NCI-H2196 treated with DMSO at 0.1 percent for 48 hours (cell line): ENCODE measurements at regions not wholly inside any gene's neighbourhood (a gene's known extent, or its start where the extent isn't known, plus 50 kb on each side); places are given as distances from the start of the nearest gene placed in this dataset.

ENCODE experiments used
- DNase-seq: peaks from one replicate; lab custom pipeline; 2025; ENCODE audit not compliant: unreplicated experiment; lab: John Stamatoyannopoulos, UW

DNA sequence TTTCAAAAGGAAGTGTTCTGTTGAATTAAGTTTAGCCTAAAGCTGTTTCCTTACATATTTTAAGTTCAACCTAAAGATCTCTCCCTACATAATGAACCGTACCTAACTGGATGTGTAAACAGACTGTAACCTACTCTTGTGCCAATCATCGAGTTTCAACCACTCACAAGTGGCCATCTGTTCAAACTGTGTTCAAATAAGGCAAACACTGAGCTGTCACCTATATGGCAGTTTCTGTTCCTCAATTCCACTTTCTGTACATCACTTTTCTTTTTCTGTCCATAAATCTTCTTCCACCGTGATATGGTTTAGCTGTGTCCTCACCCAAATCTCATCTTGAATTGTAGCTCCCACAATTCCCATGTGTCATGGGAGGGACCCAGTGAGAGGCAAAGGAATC, 428.6 kb downstream of the HACE1 start:
- DNase-seq = no peak

DNA sequence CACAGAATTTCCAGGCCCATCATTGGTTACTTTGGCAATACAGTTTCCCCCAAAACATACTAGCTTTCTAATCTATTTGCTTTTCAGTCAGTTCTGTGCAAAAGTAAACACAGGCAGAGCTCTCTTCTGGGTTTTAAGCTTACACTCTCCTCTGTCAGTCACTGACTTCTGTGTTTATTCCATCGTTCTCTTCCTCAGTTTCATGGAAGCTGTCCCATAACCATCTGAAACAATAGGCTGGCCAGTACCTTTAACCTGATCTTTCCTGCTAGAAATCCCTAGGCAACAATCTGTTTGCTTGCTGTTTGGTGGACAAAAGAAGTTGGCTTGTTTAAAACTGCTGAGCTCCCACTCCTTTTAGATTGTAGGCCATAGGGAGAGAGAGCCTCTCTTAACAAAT, 431.5 kb downstream of the HACE1 start:
- DNase-seq = no peak

DNA sequence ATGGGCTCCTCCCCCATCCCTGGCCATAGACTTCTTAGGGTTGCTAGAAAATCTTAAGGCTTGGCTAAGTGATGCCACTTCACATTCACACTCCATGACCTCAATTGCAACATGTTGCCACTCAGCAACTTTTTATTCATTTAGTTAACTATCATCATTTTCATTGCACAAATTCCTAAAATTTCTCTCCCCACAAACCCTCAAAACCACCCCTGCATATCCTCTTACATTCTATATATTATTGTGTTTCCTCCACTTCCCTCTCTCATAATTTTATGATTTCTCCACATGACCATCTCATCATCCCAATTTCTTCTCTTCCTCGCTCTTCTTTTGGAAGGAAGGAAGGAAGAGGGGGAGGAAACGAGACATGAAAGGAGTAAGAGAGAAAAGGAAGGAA, 436.0 kb downstream of the HACE1 start:
- no peak for DNase-seq

DNA sequence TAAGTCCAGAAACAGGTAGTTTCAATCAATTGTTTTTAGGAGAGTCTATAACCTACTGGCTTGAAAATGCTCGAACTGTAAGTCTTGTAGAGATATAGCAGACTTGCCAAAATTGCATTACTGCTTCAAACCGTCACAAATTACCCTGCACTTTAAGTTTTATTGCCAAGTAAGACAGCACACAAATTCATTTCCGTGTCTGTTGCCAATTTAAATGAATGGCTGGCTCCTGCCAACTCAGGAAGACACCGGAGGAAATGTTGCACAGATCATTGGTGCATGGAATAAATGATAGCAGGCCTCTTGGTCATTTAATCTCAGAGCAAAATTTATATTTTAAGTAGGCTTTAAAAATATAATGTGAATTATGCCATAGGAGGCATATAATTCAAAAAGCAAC, 438.1 kb downstream of the HACE1 start:
- DNase-seq = no peak

DNA sequence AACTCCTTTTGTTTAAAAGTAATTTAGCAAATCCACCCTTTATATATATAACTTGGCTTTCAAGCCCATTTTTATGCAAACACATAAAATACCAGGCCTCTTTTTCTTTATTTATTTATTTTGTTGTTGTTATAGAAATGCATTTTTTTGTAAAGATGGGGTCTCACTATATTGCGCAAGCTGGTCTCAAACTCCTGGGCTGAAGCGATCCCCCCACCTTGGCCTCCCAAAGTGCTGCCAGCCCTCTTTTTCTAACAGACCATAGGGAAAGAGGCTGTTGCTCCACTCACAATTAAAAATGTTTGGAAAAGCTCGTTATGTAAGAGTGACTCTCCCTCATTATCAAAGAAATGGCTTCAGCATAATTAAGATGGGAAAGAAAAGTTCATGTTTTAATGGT, 440.9 kb downstream of the HACE1 start:
- DNase-seq = no peak

DNA sequence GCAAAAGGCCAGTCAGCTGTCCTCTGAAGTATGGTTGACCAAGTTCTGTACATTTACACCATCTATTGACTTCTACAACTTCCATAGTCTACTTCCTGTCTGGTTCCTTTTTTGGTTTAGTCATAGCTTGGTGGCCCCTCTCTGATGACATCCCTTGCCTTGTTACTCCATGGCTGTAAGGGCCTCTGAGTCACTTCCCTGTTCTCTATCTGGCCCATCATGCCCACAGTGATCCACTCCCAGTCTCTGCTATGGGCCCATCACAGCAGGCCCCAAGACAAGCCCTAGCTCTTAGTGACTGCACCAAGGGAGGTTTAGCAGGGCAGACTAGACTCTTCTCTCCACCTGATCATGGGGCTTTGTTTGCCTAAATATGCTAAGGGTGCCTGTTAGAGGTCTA, 441.6 kb downstream of the HACE1 start:
- no peak for DNase-seq

DNA sequence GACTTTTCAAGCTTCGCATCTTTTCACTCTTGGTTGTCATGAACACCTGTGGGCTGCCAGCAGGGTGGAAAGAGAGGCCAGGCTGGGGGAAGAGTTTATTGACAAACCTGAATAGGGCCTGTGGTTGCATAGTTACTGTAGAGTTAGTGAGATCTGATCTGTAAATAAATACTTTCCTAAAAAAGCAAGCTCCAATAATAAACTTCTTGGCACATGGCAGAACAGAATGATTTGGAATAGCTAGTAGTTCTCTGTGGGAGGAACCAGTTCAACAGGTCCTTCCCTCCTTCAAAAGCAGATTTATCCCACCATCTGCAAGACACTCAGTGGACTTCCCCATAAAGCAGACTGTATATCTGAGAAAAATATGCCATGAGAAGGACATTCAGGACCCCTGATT, 445.0 kb downstream of the HACE1 start:
- no peak for DNase-seq

DNA sequence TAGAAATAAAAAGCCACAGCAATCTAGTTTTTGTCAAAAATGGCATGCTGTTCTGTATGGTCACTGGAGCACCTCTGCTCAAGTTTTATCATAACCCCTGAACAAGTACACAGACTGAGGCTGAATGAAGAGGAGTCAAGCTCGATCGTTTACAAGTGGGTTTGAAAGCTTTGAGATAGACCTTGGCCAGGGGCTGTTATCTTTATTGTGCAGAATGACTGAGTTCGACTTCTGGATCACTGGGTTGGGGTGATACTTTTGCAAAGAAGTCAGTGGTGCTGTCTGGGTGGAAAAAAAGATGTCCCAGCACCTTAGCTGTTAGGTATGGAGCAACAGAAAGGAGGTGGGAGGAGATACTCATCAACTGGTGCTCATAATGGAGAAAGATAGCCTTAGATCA, 446.0 kb downstream of the HACE1 start:
- no peak for DNase-seq

DNA sequence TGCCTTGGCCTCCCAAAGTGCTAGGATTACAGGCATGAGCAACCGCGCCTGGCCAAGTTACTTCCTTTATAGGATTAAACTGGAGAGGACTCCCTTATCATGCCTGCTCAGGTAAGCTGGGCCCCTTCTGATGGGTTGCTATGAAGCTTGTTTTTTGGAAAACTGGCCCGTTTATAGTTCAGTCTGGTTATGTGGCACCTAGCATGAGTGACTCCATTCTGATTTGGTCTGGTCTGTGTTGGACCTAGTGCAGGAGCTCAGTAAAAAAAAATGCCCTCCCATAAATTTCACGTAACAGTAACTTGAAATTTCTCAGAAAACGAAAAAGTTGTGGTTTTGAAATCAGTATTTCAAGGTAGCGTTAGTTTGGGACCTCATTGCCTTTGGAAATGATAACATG, 448.4 kb downstream of the HACE1 start:
- DNase-seq = no peak

DNA sequence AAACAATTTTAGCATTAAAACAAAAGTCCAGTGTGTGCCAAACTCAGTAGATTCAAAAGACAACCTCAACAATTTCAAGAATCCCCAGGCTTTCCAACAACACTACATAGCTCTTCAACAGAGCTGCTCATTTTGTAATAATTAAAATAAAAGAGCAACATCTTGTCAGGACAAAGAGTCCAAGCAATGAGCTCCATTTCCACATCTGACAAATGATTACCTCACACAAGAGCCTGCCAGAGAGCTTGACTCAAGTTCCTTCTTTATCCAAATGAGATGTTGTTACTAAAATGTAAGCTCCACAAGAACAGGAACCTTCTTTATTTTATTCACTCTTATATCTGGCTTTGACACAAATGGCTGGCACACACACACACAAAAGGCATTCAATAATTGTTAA, 449.8 kb downstream of the HACE1 start:
- no peak for DNase-seq

DNA sequence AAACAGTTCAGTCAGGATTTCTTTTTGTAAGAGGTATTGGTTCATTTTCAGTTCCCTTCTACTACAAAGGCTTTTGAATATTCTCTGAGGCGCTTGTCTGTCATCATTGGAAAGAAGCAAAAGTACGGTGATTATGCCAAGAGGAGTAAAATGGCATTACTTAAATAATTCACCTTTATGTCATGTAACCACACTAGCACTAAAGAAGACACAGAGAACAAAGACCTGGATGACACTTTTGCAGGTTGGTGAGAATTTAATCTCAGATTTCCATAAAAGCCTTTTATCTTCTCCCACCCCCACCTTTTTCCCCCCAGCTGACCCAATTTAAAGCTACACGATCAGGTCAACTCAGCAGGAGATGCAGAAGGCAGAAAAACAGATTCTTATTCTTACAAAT, 451.8 kb downstream of the HACE1 start:
- DNase-seq = no peak

DNA sequence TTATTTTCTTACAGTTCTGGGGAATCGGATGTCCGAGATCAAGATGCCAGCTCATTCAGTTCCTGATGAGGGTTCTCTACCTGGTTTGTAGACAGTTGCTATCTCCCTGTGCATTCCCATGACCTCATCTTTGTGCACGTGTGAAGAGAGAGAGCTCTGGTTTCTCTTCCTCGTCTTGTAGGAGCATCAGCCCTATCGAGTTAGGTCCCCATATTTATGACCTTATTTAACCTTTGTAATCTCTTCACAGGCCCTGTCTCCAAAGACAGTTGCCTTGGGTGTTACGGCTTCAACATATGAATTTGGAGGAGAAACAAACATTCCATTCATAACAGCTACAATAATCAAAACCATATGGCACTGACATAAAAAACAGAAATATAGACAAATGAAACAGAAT, 455.3 kb downstream of the HACE1 start:
- no peak for DNase-seq

DNA sequence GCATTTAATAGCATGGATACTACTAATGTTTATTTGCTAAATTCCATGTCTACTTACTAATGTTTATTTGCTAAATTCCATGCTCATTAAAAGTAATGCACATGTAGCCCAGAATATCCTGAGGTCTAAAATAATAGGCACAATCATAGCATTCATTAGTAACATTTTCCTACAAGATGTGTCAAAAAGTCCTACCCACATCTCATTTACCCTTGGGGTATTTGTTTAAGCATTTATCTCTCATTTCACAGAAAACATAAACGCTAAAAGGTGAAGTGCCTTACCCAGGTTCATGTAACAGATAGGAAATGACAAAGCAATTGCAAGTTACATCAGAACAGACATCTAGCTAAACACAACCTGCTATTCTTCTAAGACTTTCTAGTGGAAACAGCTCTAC, 457.1 kb downstream of the HACE1 start:
- DNase-seq = no peak

DNA sequence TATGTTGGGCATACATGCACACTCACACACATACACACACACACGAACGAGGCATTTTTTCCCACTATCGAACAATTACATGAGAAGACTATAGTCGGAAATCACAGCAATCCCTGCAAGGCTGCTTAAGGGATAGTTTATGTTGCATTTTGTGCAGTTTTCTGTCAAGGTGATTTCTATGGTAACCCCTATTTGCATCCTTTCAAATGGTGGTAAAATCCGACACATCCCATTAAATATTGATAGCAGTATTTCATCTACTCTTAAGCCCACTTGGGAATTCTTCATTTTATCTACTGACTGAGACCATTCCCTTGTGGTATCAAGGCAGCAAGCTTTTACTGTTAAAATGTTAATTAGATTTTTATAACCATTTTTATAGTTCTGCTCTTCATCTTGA, 457.8 kb downstream of the HACE1 start:
- DNase-seq = no peak

DNA sequence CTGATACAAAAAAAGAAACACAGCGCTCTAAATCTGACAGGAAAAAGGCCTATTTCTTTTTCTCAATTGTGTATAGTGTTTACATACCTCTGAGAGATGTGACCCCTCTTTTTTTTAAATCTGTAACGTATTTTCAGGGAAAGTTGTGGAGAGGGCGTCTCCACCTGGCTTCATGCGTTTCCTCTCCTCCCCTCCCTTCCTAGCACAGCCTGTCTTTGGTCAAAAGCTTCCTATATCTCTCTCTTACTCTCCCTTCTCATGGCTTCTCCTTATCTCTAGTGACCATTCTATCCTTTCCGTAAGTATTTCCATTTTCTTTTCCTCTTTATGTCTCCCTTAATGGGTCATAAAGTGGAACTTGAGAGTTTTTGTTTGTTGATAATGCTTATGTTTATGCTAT, 458.9 kb downstream of the HACE1 start:
- no peak for DNase-seq

DNA sequence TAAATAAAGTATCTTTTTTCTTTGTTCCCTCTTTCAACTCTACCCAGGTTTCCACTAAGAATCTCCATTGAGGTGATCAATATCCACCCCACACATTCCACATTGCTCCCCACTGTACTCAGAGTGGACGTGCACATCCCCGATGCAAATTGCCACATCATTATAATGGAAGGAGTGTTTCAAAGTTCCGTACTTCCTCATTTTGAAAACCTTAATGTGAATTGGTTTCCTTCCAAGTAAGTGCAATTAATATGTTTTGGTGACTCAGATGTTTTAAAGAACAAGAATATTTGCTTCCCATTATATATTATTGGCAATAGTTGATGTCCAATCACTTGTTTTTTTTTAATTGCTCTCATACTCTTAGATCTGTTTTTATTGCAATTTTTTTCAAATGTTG, 463.6 kb downstream of the HACE1 start:
- no peak for DNase-seq

DNA sequence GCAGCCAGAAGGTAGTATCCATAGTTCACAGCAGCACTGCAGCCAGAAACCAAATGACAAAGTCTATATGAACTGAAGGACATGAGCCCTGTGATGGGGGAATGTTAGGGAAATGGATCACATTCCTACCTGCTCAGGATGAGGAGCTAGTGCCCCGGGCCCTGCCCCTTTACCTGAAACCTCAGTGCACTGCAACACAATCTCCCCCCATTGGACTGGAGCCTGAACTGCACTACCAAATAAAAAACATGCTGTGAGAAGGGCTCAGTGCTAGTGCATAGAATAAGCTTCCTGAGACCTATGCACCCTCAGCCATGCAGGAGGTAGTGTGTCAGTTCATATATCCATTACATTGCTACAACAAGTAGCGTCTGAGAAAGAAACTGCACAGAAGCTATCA, 477.8 kb downstream of the HACE1 start:
- DNase-seq = no peak

DNA sequence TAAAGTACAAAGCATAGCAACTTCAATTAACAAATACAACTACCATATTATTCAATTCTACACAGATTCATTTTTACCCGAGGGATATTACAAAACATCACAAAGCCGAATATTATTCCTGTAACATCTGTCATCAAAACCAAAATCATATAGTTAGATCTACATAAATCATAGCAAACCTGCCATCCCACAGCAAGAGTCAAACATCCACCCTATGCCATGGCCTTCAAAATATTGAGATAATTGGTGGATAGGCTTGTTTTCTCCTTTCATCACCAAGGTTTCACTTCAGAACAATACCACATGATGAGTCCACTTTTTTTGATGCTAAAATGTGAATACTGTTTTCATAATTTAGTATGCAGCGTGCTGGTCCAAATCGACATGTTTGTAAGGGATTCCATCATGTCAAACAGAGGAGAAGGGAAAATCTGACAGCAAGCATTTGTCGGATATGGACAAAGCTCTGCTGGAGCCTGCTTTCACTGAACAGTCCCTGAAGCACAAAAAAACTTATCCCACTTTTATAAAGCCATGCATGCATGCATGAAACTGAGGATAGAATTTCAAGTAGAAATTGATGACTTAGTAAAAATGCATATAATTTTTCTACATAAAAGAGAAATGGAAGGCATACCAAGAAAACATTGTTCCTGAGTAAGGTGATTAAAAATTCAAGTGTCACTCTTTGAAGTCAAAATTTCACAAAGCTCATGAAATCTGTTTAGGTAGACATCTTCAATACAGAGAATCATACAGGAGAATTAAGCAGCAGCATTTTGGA, 494.1 kb downstream of the HACE1 start:
- no peak for DNase-seq

DNA sequence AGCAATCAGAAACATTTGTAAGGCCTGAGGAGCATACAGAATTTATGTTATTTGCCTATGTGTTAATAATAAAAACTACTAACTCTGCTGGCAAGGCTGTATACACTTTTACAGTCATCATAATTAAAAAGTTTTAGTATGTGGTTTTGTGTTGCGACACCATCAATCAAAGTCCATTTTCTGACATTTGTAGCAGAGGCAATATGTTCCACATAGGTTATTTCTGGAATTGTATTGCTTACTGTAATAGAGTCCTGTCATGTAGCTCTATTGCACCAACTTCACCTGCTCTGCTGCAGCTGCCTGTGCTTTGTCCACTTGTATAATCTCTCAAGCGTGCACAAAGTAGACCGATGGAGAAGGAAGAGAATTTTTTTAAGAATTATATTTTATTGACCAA, 501.8 kb downstream of the HACE1 start:
- no peak for DNase-seq

DNA sequence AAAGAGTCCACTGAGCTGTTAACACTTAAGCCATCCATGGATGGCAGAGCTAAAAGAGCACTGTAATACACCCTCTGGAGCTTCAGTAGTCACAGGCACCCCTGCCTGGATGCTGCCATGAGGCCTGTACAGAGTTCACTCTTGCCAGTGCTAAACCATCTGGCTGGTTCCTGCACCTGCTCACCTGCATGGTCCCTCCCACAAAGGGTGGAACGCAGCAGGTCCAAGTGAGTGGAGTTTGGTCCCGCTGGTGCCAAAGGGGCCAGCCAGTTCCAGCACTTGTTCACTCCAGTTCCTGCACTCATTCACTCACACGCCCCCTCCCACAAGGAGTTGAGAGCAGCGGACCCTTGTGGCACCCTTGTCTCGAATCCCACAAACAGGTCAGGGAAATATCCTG, 503.5 kb downstream of the HACE1 start:
- no peak for DNase-seq

DNA sequence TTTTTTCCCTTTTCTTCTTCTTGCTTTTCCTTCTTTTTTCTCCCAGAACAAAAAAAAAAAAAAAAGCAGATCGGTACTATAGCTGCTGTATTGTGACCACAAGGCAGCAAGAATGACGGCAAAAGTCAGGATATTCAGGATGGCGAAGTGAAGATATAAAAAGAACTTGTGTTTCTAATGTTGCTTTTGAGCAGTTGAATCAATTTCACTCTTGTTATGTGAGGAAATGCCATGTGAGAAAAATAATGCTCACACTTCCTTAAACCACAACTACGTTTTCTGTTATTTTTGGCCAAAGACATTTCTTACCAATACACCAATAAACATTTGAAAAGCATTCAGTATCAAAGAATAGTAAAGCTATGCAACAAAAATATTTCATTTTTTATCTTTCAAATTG, 510.5 kb downstream of the HACE1 start:
- DNase-seq = no peak

DNA sequence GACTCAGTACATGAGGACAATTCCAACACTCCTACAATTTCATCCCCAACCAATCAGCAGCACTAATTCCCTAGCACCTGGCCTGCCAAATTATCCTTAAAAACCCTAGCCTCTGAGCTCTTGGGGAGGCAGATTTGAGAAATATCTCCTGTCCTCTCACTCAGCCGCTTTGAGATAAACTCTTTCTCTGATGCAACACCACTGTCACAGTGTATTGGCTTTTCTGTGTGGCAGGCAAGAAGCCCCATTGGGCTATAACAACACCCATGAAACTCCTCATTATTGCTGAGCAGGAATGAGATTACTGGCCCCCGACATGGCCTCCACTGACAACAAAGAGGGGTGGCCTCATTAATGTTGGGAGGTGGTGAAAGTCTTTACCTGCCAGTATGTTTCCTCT, 515.5 kb downstream of the HACE1 start:
- no peak for DNase-seq

DNA sequence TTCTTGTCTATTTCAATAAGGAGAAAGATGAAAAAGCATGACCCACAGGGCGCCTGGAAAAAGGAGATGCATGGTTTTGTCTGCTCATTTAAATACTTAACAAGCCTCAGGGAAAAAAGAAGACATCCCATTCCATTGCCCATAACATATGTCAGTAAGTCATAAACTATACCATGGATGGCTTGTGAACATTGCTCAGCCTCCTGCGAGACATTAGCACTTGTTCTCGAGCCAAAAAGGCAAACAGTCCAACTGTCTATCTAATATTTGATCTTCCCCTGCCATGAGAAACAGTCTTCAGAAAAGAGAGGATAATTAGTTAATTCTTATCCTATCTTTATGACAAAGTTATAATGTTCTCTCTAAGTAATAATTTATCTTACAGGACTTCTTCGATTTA, 527.4 kb downstream of the HACE1 start:
- DNase-seq = no peak
